NT2/D1 (cell line): ENCODE measurements at regions not wholly inside any gene's neighbourhood (a gene's known extent, or its start where the extent isn't known, plus 50 kb on each side); places are given as distances from the start of the nearest gene placed in this dataset.

Source experiments
- SUZ12 ChIP-seq: IDR thresholded peaks from 2 replicates; pipeline ENCODE4 v1.6.1; 2011; ENCODE audit not compliant: insufficient read length, insufficient read depth; ENCODE audit errors: extremely low read depth
- ZNF274 ChIP-seq: IDR thresholded peaks from 2 replicates; pipeline ENCODE4 v1.6.1; 2011; ENCODE audit warnings: mild to moderate bottlenecking, low read depth, low read length

DNA sequence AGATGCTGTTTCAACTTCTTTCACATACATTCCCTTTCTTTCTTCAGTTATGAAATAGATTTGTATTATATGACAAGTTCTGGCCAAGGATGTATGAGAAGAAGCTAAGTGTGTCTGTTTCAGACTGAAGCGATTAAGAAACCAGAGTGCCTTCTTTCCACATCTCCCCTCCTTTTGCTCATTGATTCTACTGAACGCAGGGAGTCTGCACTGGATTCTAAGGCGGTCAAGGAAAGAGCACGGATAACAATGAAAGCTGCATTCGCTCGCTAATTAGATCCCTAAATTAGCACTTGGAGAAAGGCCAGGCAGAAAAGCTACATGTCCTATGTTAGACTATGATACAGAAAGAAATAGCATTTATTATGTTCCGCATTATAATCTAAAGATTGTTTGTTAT is 267.7 kb downstream of the HAO1 start:
- no peak for TF ChIP-seq ZNF274
- TF ChIP-seq SUZ12 = no peak
